GM06990 (cell line): ENCODE measurements at regions not wholly inside any gene's neighbourhood (a gene's known extent, or its start where the extent isn't known, plus 50 kb on each side); places are given as distances from the start of the nearest gene placed in this dataset.
A peak's percentile ranks its signal among the peaks of the same experiment; 100 is the strongest.

Experiments
- DNase-seq: peaks from one replicate; pipeline ENCODE4 v3.0.0-alpha.2; 2011; ENCODE audit not compliant: insufficient read length; ENCODE audit errors: extremely low read depth
- H3K27me3 ChIP-seq: replicated peaks from 2 replicates; pipeline ENCODE4 v1.6.0; 2011; ENCODE audit warnings: low read length; ENCODE audit not compliant: control insufficient read depth, insufficient read depth
- H3K36me3 ChIP-seq: 2 replicates; pipeline ENCODE4 v1.5.1; 2011; ENCODE audit warnings: low read length; ENCODE audit not compliant: control insufficient read depth, insufficient read depth
- H3K4me3 ChIP-seq: replicated peaks from 2 replicates; pipeline ENCODE4 v1.5.1; 2011; ENCODE audit warnings: low read depth, mild to moderate bottlenecking, control low read depth, low read length
- CTCF ChIP-seq: IDR thresholded peaks from 2 replicates; pipeline ENCODE4 v1.5.1; 2011; ENCODE audit warnings: low read length, control low read depth, mild to moderate bottlenecking, inconsistent platforms; ENCODE audit not compliant: insufficient read depth, poor library complexity, severe bottlenecking

- Histone ChIP-seq H3K4me3 (no peak overlapping the region), H3K36me3 (no peaks in the 10 kb centered on the region), H3K27me3 (no peaks in the 10 kb centered on the region)
- no peak for TF ChIP-seq CTCF
- DNase-seq, result no peak
Measured at GRCh38 chr9:12629067-12629466, 64.1 kb upstream of the TYRP1 start.

GRCh38 chr9:12631866-12632265 is 61.3 kb upstream of the TYRP1 start:
- no peak for TF ChIP-seq CTCF
- Histone ChIP-seq H3K4me3 (no peak overlapping the region), H3K36me3 (no peaks in the 10 kb centered on the region), H3K27me3 (no peaks in the 10 kb centered on the region)
- DNase-seq, result no peak

- DNase-seq, result no peak
- Histone ChIP-seq H3K4me3 (no peak overlapping the region), H3K27me3 (no peaks in the 10 kb centered on the region), H3K36me3 (no peaks in the 10 kb centered on the region)
- TF ChIP-seq CTCF, result no peak
Measured at GRCh38 chr9:12633016-12633765, 60.0 kb upstream of the TYRP1 start.

- peak; percentile 33 for TF ChIP-seq CTCF
- no peak for DNase-seq
- no peaks in the 10 kb centered on the region for H3K36me3 ChIP-seq
- H3K27me3 ChIP-seq, result no peaks in the 10 kb centered on the region
- no peak overlapping the region for H3K4me3 ChIP-seq
Measured at GRCh38 chr9:12640016-12640587, 53.1 kb upstream of the TYRP1 start.

- Histone ChIP-seq H3K36me3 (no peaks in the 10 kb centered on the region), H3K27me3 (no peaks in the 10 kb centered on the region), H3K4me3 (no peak overlapping the region)
- no peak for DNase-seq
- TF ChIP-seq CTCF, result no peak
Measured at GRCh38 chr9:12640866-12641636, 52.1 kb upstream of the TYRP1 start.
